NCI-H1694 (cell line): ENCODE measurements at regions not wholly inside any gene's neighbourhood (a gene's known extent, or its start where the extent isn't known, plus 50 kb on each side); places are given as distances from the start of the nearest gene placed in this dataset.
A peak's percentile ranks its signal among the peaks of the same experiment; 100 is the strongest.

Experiments
- DNase-seq: peaks from one replicate; lab custom pipeline; 2025; lab: John Stamatoyannopoulos, UW

DNA sequence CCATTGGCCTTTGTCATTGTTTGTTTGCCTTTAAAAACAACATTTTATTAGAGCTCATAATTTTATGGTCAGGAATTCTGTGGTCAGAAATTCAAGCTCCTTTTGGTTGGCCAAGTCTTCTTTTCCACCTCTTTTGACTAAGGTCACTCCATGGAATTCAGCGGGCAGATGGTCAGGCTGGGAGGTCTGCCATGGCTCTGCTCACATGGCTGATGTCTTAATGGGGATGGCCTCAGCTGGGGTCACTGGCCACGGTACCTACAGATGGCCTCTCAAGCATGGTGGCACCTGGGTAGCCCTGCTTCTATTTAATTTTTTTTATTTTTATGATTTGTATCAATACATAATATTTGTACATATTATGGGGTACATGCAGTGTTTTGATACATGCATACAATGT is 360.8 kb upstream of the MCTP2 start:
- DNase-seq = no peak

DNA sequence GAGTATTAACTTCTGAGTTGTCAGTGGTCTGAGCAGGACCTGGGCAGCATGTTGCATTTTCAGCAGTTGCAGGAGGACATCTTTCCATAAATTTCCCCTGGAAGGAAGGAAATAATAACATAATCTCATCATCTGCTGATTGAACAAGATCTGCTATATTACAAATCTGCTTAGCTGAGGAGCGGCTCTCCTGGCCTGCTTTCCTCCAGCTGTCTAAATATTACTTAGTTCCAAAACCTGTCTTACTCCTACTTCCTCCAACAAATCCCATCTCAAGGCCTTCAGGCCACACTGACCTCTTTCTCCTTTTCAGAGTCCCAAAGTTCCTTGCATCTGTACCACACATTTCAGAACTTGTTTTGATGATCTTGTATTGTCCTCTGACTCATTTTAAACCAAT is 364.4 kb upstream of the MCTP2 start:
- no peak for DNase-seq

DNA sequence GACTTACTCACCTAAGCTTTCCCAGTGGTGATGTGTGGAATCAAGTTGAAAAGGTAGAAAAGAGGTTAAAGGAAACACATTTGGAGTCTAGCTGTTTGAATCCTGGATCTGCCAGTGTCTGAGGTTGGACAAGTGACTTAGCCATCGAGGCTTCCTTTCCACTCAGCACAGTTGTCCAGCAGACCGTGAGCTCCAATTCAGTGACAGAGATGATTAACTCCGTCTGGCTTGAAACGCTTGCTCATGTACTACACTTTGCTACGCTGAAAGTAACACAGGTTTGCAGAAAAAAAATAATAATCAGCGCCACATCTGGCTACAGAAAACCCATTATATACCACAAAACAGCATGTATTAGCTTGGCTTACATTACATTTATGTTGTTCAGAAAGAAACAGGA is 364.9 kb upstream of the MCTP2 start:
- DNase-seq = no peak

DNA sequence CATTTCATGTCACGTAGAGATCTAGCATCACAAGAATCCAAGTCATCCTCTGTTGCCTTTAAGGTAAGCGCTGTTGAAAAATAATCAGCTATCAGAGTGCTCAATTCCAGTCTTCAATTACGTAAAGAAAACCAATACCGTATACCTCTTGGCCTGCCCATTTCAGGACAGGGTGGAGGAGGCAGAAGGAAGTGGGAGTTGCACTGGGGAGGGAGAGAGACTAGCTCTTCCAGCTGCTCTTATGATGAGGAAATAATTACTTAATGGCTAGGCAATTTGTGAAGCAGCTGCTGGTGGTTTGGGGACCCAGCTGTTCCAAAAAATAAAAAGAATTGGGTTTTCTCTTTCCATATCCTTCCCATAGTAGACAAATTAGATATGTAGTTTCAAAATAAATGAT is 365.8 kb upstream of the MCTP2 start:
- peak; percentile 30 for DNase-seq

DNA sequence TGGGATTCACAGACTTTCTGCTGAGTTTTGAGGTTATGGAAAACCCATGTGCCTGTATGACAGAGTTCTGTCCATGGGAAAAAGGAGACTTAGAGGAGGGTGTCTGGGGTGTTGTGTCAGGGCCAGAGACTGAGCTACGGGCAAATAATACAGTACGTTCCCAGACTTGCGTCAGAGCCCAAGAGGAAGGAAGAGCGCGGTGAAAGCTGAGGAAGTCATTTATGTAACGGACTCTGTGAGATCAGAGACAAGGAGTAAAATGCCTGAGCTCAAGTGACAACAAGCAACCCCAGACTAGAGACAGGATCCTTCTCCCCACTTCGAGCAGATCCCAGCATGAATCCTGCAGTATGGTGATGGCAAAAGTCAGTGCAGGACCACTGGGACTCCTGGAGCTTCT is 368.6 kb upstream of the MCTP2 start:
- no peak for DNase-seq

DNA sequence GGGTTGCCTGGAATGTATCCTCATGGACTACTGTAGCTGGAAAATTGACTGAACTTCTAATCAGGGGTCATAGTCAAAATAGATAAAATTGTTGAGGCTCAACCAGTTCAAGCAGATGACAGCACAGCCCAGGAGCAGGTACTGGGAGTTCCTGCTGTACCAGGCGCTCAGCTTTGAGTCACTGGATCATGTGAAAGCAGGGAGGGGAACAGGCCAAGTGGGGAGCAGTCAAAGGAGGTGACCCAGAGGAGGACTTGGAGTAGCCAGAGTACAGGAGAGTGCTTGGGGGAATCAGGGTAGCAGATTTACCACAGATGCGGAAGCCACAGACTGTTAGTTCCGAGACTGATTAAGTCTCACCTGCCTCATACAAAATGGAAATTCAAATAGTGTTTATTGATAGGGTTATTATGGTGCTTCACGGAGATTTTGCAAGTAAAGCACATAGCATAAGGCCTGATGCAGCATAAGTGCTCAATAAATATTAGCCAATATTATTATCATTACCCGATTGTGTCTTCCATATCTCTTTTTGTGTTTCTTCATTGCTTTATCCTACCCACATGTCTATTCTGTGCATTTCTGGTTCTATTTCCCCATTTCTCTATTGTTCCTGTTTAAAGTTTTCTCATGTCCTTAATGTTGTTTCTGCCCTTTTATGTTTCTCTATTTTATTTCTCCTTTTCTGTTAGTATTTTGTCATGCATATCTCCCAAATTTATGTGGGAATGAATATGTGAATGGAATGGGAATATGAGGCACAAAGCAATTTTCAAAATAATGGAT is 369.2 kb upstream of the MCTP2 start:
- no peak for DNase-seq

DNA sequence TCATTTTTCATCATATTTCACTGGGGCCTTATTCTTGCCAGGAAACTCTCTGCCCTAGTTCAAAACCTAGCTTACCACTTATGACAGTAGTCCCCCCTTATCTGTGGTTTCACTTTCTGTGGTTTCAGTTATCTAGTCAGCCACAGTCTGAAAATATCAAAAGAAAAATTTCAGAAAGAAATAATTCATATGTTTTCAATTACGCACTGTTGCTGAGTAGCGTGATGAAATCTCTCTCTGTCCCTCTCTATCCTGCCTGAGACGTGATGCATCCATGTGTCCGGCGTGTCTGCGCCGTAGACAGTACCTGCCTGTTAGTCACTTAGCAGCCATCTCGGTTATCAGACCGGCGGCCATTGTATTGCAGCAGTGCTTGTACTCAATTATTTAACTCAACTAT is 369.9 kb upstream of the MCTP2 start:
- DNase-seq = no peak

DNA sequence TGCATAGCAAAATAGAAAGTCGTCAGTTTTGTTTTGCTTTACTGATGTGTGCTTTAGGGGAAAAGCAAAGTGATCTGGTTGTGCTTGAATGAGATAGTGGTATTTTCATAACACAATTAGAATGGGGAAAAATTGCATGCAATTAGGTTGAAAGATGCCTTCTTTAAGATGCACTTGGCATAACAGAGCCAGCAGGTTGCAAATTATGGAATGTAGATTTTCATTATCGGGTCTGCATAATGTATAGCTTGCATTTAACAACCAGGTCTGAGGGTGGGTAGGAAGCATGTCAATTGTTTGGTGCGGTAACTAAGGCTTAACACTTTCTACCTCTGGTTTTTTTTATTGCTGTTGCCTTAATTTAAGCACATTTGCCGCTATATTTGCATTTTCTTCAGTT is 370.7 kb upstream of the MCTP2 start:
- DNase-seq = no peak

DNA sequence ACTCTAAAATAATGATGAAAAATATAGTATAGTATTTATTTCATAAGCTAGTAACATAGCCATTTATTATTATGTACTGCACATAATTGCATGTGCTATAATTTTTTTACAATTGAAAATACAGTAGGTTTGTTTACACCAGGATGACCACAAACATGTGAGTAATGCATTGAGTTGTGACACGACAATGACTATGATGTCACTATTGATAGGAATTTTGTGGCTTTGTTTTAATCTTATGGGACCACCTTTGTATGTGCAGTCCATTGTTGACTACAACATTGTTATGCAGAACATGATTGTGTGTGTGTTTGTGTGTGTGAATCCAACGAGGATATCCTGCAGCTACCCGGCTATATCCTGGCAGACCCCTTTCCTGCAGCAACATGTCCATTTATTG is 372.2 kb upstream of the MCTP2 start:
- DNase-seq = no peak

DNA sequence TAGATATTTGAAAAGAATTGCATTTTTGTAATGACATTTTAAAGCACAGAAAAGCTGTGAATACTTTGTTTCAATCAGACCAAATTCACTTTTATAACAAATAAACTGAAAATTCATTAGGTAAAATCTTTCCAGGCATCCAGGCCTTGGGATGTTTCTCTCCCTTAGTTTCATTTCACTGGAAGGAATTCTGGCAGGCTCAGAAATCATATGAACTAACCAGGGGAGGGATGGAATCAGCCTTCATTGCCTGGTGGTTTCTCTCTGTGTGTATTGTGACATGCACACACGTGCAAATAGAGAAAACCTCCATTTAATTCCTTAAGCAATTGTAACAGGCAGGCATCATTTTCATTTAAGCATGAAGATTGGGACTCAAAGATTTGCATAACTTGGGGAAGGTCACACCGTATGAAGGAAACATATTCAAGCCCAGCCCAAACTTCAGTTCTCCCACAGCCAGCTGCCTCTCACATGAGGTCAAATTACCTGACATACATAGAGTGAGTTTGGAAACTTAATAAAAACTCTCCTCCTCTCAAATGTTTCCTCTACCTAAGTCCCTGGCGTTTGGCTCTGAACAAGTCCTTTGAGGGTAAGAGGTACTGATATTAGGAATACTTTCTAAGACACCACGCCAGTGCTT is 376.1 kb upstream of the MCTP2 start:
- no peak for DNase-seq

DNA sequence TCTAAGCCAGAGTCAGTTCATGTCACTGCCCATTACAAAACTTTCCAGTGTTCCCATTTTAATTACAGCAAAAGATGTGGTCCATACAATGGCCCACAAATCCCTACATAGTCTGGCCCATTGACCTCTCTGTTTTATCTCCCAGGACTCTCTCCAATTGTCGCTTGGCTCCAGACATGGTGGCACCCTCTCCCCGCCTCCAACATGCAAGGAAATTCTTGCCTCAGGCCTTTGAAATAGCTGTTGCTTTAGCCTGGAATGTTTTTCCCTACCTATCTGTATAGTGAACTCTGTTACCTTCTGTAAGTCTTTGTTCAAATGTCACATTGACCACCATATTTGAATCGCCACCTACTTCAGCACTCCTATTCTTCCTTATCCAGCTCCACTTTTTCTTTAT is 377.3 kb upstream of the MCTP2 start:
- no peak for DNase-seq

DNA sequence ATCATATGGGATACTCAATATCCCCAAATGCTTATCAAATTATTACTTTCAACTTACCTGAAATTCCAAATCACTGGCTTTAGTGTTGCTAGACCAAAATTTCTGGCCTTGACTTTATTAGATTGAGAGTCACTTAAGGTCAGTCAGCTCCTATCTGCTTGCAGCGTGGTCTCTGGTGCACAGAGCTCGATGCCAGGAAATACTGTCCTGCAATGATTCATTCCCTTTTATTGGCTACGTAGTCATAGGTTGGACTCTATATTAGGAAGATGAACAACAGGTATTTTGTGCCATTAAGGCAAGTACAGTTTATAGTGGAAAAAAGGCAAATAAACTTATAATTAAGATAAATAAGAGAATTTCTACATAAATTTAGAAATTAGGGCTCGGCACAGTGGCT is 378.6 kb upstream of the MCTP2 start:
- no peak for DNase-seq

DNA sequence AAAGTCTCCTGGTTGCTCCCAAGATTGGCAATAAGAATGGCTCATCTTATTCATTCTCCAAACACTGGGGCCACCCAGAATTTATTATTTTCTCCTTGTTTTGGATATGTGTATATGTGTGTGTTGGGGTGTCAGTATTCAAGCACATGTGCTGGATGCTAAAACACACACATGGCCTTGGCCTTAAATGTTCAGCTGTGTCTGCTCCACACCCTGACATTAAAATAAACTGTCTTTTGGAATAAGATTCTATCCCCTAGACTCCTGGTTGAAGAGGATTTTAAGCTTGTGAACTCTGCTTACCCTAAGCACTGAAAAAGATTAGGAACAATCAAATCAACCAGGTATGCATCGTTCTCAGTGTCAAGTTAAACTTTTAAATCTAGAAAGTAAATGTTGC is 382.9 kb upstream of the MCTP2 start:
- DNase-seq = no peak

DNA sequence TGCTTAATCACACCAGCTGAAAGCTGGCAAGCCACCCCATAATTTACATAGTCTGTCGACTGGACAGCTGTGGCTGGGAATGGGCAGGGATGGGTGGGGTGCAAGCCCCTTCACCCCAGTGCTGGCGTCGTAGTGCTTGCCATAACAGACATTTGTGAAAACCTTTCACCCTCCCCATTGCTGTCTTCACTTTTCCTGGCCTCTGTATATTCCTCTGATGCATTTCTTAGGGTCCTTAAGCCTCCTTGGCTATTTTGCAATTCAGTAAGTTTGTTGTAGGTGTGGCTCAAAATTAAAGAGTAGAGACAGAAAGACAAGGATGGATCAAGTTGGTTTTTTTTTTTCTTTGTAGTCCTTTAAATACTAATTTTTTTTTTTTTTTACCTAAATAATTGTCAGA is 383.3 kb upstream of the MCTP2 start:
- no peak for DNase-seq

DNA sequence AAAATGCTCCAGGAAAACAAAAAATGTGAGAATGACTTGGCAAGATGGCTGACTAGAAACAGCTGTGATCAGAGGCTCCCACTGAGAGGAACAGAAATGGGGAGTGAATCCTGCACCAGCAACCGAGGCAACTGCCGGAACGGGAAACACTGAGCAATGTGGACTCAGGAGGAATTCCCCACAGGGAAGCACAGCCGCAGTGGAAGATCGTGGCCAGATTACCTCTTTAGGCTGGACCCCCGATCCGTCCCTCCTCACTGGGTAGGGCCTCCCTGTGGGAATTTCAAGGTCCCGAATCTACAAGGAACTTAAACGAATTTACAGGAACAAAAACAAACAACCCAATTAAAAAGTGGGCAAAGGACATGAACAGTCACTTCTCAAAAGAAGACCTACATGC is 385.2 kb upstream of the MCTP2 start:
- DNase-seq = no peak

DNA sequence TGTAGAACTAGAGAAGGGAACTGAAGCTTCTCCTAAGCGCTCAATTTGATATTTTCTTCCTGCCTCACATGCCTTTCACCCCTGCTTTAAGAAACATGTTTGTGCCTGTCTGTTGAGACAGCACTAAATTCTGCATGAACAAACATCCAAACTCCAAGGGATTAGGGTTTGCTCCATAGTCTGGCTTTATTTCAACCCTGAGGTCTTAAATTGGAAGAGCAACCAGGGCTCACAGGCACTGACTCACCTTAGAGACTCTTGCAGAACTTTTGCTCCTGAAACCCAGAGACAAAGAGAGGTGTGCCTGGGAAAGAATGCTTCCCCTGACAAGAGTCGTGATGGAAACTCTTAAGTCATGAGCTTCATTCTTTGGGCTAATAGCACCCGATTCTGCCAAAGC is 393.9 kb upstream of the MCTP2 start:
- no peak for DNase-seq

DNA sequence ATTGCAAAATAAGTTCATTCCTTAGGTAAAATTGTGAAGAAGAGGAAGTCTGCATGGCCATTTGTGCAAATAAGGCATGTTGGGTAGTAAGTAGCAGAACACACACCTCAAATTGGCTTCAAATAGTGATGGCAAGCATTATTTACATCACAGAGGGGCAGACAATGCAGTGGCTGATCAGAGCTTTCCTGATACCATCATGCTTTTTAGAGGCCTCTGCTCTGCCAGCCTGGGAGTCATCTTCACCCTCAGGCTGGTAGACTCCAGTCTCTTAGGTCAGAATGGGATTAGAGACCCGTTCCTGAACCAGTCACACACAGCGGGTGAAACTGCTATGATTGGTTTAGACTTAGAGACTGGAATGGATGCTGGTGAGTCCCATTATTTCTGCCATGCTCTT is 396.0 kb upstream of the MCTP2 start:
- no peak for DNase-seq

DNA sequence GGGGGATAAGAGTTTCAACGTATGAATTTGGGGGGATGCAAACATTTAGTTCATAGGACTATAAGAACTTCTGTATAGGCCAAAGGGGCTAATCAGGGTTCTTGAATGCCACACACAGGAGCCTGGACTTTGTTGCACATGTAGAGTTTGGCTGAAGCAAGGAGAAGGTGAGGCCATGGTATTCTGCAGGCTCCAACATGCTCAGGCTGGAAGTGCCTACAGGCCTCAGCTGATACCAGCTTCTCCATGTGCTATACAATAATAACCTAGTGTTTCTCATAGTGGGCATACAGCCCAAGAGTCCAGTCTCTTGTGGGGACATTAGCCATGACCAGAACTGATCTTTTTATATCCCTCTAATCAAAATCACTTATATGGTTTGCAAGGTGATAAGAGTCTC is 399.7 kb upstream of the MCTP2 start:
- no peak for DNase-seq

DNA sequence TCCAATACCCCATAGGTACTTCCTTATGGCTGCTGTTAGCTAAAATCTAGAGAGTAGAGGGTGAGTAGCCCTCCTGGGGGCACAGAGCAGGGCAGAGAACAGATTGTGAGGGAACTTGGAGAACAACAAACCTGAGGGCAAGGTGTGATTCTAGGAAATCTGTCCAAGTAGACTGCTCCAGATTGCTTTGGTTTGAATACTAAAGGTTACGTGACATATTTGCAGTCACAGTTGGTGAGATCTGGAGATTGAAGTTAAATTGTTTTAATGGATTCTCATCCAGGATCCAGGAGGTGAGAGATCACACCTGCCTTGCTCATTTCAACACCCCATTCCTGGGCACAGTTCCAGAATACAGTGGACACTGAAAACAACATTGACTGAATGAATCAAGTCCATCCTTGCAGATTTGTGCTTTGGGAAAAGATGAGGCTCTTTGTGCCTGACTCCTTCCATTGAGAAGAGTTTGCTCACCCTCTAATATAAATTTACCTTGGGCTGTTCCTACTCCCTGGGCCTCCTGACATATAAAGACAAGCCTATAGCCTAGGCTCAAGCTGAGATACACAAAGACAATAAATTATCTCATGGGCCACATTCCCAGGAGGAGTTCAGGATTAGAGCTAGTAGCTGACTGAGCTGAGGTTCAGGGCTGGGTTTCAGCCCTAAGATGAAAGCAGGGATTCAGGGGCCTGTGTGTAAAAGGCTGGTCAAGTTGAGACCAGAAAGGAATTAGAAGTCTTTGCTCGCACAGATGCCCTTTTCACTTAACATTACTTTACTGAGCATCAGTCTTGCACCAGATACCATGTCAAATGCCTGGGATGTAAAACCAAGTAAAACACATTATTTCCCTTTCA is 400.9 kb upstream of the MCTP2 start:
- DNase-seq = no peak

DNA sequence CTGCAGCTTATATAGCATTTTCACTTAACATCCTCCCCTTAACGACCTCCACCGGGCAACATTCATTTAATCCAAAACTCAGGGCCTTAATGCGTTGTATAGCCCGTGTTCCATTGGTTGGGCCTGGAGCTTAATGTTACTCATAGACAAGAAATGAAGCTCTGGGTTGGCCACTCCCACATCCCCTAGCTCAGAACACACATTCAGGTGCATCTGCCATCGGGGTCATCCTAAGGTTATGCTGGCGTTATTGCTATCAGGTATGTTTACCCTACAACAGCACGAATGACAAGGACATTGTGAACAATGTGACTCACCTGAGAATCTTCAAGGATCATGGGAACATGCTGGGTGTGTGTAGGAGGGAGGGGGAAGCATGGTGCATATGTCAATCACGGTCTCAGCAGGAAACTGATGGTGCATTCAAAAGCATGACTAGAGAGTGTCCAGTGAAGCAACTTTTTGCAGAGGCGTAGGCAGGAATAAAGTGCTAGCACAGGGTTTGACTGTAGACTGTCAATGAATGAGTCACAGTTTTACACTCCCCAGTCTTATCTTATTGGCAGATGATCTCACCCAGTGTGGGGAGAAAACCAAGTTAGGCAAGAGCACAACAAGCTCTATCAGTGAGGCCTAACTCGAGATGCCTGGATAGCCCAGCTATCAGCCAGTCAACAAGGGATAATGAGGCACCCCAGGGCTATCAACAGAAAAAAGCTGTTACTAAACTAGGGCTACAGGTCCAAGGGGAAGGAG is 402.1 kb upstream of the MCTP2 start:
- no peak for DNase-seq

DNA sequence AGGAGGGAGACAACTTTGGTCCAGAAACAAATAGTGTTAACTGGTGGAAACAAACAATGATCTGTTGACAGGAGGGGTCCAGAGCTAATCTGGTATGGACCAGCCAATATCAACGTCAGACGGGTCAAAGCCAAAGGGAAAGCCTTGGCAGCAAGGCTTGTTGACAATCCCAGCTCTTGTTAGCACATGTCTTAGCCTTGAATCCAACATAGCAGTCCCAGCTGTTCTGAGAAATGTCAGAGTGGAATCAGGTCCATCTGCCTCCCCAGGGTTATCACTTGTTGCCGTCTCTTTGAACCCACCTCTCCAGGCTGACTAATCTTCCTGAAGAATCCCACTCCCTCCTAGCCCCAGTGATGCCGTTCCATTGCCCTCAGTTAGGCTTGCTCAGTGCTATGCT is 404.6 kb upstream of the MCTP2 start:
- no peak for DNase-seq

DNA sequence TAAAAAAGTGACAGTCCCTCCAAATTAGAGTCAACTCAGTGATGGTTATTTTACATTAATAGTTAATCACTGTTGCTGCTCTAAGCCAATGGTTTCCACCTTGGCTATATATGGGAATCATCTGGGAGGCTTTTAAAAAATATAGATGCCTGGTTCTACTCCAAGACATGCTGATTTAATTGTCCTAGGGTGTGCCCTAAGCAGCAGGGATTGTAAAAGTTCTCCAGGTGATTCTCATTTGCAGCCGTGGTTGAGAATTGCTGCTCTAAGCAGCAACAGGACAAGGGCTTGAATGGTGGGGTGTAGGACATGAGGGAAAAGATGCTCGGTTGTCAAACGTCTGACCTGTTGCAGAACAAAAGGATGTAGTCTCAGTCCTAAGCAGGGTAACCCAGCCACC is 405.1 kb upstream of the MCTP2 start:
- DNase-seq = no peak
